GM23338 (cell line): ENCODE measurements at regions not wholly inside any gene's neighbourhood (a gene's known extent, or its start where the extent isn't known, plus 50 kb on each side); places are given as distances from the start of the nearest gene placed in this dataset.

ENCODE experiments used
- CREB1 ChIP-seq: fragments of 250-450 bp; sonication (Bioruptor Pico); IDR thresholded peaks from 2 replicates; pipeline ENCODE4 v1.5.0; 2020; ENCODE audit warnings: low read depth, mild to moderate bottlenecking, moderate library complexity
- CTCF ChIP-seq, 2 experiments: fragments of 200-600 bp in 1 of 2; sonication (generic) in 1 of 2; conservative IDR thresholded peaks; 2 replicates each; pipeline versions ENCODE4 v1.5.1 to v1.6.1; 2016 to 2017; ENCODE audit warnings: antibody characterized with exemption in 2 of 2, low read depth in 2 of 2, mild to moderate bottlenecking in 2 of 2, moderate library complexity in 1 of 2
- ETS1 ChIP-seq: IDR thresholded peaks from 2 replicates; pipeline ENCODE4 v1.6.1; 2016; ENCODE audit warnings: antibody characterized with exemption
- EZH2 ChIP-seq: fragments of 200-600 bp; sonication (generic); IDR thresholded peaks from one replicate; pipeline ENCODE4 v1.8.0; 2017; ENCODE audit warnings: antibody characterized with exemption, mild to moderate bottlenecking, low read depth; ENCODE audit not compliant: unreplicated experiment
- EZH2phosphoT487 ChIP-seq: fragments of 200-600 bp; sonication (generic); IDR thresholded peaks from one replicate; pipeline ENCODE4 v1.8.1; 2018; ENCODE audit warnings: antibody characterized with exemption; ENCODE audit not compliant: unreplicated experiment
- JUNB ChIP-seq: IDR thresholded peaks from one replicate; pipeline ENCODE4 v1.6.1; 2016; ENCODE audit warnings: antibody characterized with exemption; ENCODE audit not compliant: unreplicated experiment
- NANOG ChIP-seq: IDR thresholded peaks from 2 replicates; pipeline ENCODE4 v1.6.1; 2016; ENCODE audit warnings: antibody characterized with exemption, borderline replicate concordance
- POLR2AphosphoS5 ChIP-seq: IDR thresholded peaks from 2 replicates; pipeline ENCODE4 v1.6.1; 2016; ENCODE audit warnings: antibody characterized with exemption, low read depth
- REST ChIP-seq: IDR thresholded peaks from one replicate; pipeline ENCODE4 v1.6.1; 2018; ENCODE audit warnings: antibody characterized with exemption; ENCODE audit not compliant: unreplicated experiment
- STAT1 ChIP-seq: IDR thresholded peaks from one replicate; pipeline ENCODE4 v1.6.1; 2016; ENCODE audit warnings: antibody characterized with exemption; ENCODE audit not compliant: unreplicated experiment
- ZNF331 ChIP-seq: fragments of 250-450 bp; sonication (Bioruptor Pico); IDR thresholded peaks from 2 replicates; pipeline ENCODE4 v1.5.0; 2020; ENCODE audit warnings: low read depth, mild to moderate bottlenecking, moderate library complexity

GRCh38 chr9:7303907-7304626, 495.5 kb downstream of the DMAC1 start:
- no peak for TF ChIP-seq CTCF (conservative IDR thresholded peaks at IDR 0.05; ENCODE audit: low read depth in 2 of 2)
- TF ChIP-seq STAT1 = no peak
- TF ChIP-seq POLR2AphosphoS5 = no peak
- TF ChIP-seq JUNB = no peak
- no peak for TF ChIP-seq NANOG
- TF ChIP-seq CREB1 = no peak
- no peak for TF ChIP-seq REST
- no peak for TF ChIP-seq EZH2
- no peak for TF ChIP-seq ZNF331 (CRISPR knock-in tag)
- no peak for TF ChIP-seq ETS1
- TF ChIP-seq EZH2phosphoT487 = no peak
